BE2C (cell line): ENCODE measurements at regions not wholly inside any gene's neighbourhood (a gene's known extent, or its start where the extent isn't known, plus 50 kb on each side); places are given as distances from the start of the nearest gene placed in this dataset.

Experiments
- DNase-seq: peaks from one replicate; pipeline ENCODE4 v3.0.0-alpha.2; 2020
- H3K27me3 ChIP-seq: fragments of 250-450 bp; sonication (Bioruptor Pico); 2 replicates; pipeline ENCODE4 v1.5.1; 2020; ENCODE audit warnings: mild to moderate bottlenecking
- H3K36me3 ChIP-seq: fragments of 250-450 bp; sonication (Bioruptor Pico); 2 replicates; pipeline ENCODE4 v1.5.1; 2020; ENCODE audit warnings: mild to moderate bottlenecking
- H3K4me1 ChIP-seq: fragments of 250-450 bp; sonication (Bioruptor Pico); 2 replicates; pipeline ENCODE4 v1.5.1; 2020
- H3K4me3 ChIP-seq: 2 replicates; pipeline ENCODE4 v1.5.1; 2011; ENCODE audit warnings: low read depth, low read length
- H3K9me3 ChIP-seq: fragments of 250-450 bp; sonication (Bioruptor Pico); 2 replicates; pipeline ENCODE4 v1.5.1; 2020
- CTCF ChIP-seq: IDR thresholded peaks from 2 replicates; pipeline ENCODE4 v1.5.1; 2012; ENCODE audit warnings: mild to moderate bottlenecking, low read depth, low read length

DNA sequence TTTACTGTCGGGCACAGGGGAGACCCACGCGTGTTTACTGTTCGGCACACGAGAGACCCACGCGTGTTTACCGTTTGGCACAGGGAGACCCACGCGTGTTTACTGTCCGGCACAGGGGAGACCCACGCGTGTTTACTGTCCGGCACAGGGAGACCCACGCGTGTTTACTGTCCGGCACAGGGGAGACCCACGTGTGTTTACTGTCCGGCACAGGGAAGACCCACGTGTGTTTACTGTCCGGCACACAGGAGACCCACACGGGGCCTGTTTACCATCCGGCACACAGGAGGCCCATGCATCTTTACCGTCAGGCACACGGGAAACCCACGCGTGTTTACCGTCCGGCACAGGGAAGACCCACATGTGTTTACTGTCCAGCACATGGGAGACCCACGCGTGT is 525.1 kb downstream of the BRD1 start:
- TF ChIP-seq CTCF = no peak
- Histone ChIP-seq H3K4me3 (no peak overlapping the region), H3K36me3 (no peaks in the 10 kb centered on the region), H3K9me3 (peaks cover 8% of the 10 kb centered on the region; the same call in 1 of the 2 replicates), H3K4me1 (no peaks in the 10 kb centered on the region), H3K27me3 (no peaks in the 10 kb centered on the region)
- DNase-seq = no peak

DNA sequence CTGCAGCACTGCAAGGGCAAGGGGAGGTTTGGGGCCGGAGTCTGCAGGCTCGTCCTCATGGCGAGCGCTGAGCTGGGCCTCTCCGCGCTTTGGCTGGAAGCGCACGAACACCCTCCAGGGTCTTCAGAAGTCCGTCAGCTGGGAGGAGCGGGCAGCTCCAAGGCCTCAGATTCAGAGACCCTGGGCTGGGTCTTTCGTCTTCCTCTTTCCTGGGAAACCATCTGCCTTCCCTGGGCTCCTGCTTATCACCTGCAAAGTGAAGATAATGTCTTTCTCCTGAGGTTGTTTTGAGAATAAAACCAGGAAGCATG is 525.6 kb downstream of the BRD1 start:
- DNase-seq = no peak
- no peak for TF ChIP-seq CTCF
- H3K4me1 ChIP-seq = no peaks in the 10 kb centered on the region
- H3K4me3 ChIP-seq = no peak overlapping the region
- H3K27me3 ChIP-seq = no peaks in the 10 kb centered on the region
- peaks cover 8% of the 10 kb centered on the region; the same call in 1 of the 2 replicates for H3K9me3 ChIP-seq
- H3K36me3 ChIP-seq = no peaks in the 10 kb centered on the region

- Histone ChIP-seq H3K36me3 (no peaks in the 10 kb centered on the region), H3K27me3 (no peaks in the 10 kb centered on the region), H3K4me1 (no peaks in the 10 kb centered on the region), H3K9me3 (peaks cover 8% of the 10 kb centered on the region; the same call in 1 of the 2 replicates), H3K4me3 (no peak overlapping the region)
- TF ChIP-seq CTCF = no peak
- DNase-seq = no peak
Observed at GRCh38 chr22:49301398-49302149, 526.1 kb downstream of the BRD1 start.

DNA sequence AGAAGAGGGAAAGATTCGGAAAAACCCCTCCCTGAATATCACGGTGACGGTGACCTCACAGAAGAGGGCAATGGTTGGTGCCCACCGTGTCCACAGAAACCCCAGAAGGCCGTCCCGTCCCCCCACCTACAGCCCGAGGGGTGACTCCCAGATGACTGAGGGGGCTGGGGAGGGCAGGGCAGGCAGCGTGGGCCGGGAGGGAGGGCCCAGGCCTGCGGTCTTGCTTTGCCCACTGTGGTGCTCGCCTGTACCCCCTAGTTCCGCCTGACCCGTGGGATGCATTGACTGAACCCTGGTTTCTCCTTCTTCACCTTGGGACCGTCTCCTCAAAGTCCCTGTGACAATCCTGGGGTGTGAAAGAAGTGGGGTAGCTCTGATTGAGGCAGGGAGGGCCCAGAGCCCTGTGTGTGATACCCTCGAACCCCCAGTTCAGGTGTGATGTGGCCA is 526.7 kb downstream of the BRD1 start:
- Histone ChIP-seq H3K9me3 (peaks cover 8% of the 10 kb centered on the region; the same call in 1 of the 2 replicates), H3K27me3 (no peaks in the 10 kb centered on the region), H3K4me3 (no peak overlapping the region), H3K36me3 (no peaks in the 10 kb centered on the region), H3K4me1 (no peaks in the 10 kb centered on the region)
- no peak for DNase-seq
- no peak for TF ChIP-seq CTCF

DNA sequence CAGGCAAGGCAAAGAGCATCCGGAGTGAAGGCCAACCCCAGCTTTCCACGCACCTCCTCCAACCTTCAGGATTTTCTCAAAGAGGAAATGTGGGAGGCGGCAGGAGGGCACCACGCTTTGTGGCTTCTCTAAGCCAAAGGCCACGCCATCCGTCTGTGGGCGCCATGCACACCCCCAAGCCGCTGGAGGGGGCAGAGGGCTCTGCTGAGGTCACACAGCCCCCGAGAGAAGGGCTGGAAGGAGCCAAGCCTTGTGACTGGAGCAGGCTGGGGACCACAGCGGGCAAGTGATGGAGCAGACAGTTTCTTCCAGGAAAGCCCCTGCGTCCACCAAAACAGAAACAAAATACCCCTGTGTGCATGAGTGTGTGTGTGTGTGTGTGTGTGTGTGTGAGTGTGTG is 527.4 kb downstream of the BRD1 start:
- Histone ChIP-seq H3K4me3 (no peak overlapping the region), H3K4me1 (no peaks in the 10 kb centered on the region), H3K27me3 (no peaks in the 10 kb centered on the region), H3K9me3 (peaks cover 4% of the 10 kb centered on the region; the same call in 1 of the 2 replicates), H3K36me3 (no peaks in the 10 kb centered on the region)
- no peak for DNase-seq
- no peak for TF ChIP-seq CTCF

- H3K4me1 ChIP-seq = no peaks in the 10 kb centered on the region
- H3K9me3 ChIP-seq = peaks cover under 1% of the 10 kb centered on the region; the same call in 1 of the 2 replicates
- no peak for TF ChIP-seq CTCF
- H3K36me3 ChIP-seq = no peaks in the 10 kb centered on the region
- DNase-seq = no peak
- H3K27me3 ChIP-seq = no peaks in the 10 kb centered on the region
- no peak overlapping the region for H3K4me3 ChIP-seq
Observed at GRCh38 chr22:49299821-49300231, 527.8 kb downstream of the BRD1 start.
